Neural cell (in vitro differentiated cells): ENCODE measurements at regions not wholly inside any gene's neighbourhood (a gene's known extent, or its start where the extent isn't known, plus 50 kb on each side); places are given as distances from the start of the nearest gene placed in this dataset.

ENCODE experiments used
- H2AFZ ChIP-seq: fragments of 200-600, 300-800 bp; sonication (generic), shearing (Covaris generic); 2 replicates; pipeline ENCODE4 v1.6.0; 2014; ENCODE audit warnings: low read depth, mild to moderate bottlenecking, antibody characterized with exemption, low read length, moderate library complexity
- H3F3A ChIP-seq: fragments of 200-600 bp; shearing (Covaris generic); 2 replicates; pipeline ENCODE4 v1.6.1; 2016; ENCODE audit warnings: mild to moderate bottlenecking, moderate library complexity, mixed read lengths, antibody characterized with exemption, low read length; ENCODE audit not compliant: insufficient read depth, poor library complexity, severe bottlenecking
- H3K27ac ChIP-seq: fragments of 200-600, 300-800 bp; sonication (generic), shearing (Covaris generic); 2 replicates; pipeline ENCODE4 v1.5.1; 2014; ENCODE audit warnings: mild to moderate bottlenecking, low read length, moderate library complexity
- H3K27me3 ChIP-seq: fragments of 300-800, 200-600 bp; sonication (generic), shearing (Covaris generic); 2 replicates; pipeline ENCODE4 v1.6.0; 2014; ENCODE audit warnings: mild to moderate bottlenecking, low read depth, low read length, moderate library complexity; ENCODE audit not compliant: insufficient read depth
- H3K36me3 ChIP-seq: fragments of 300-800, 200-600 bp; sonication (generic), shearing (Covaris generic); 2 replicates; pipeline ENCODE4 v1.5.1; 2014; ENCODE audit warnings: mild to moderate bottlenecking, antibody characterized with exemption, low read length, moderate library complexity; ENCODE audit not compliant: insufficient read depth
- H3K4me2 ChIP-seq: fragments of 300-800, 200-600 bp; sonication (generic), shearing (Covaris generic); 2 replicates; pipeline ENCODE4 v1.6.0; 2014; ENCODE audit warnings: mild to moderate bottlenecking, low read length
- H3K4me3 ChIP-seq: fragments of 300-800, 200-600 bp; sonication (generic), shearing (Covaris generic); 2 replicates; pipeline ENCODE4 v1.5.1; 2014; ENCODE audit warnings: mild to moderate bottlenecking, low read length, moderate library complexity
- H3K79me2 ChIP-seq: fragments of 200-600 bp; shearing (Covaris generic); replicated peaks from 2 replicates; pipeline ENCODE4 v1.6.0; 2014; ENCODE audit warnings: mild to moderate bottlenecking, low read length, moderate library complexity; ENCODE audit not compliant: insufficient read depth
- H3K9ac ChIP-seq: fragments of 300-800, 200-600 bp; sonication (generic), shearing (Covaris generic); 2 replicates; pipeline ENCODE4 v1.6.1; 2016; ENCODE audit warnings: mild to moderate bottlenecking, low read length, mixed read lengths
- H3K9me2 ChIP-seq: fragments of 200-600 bp; shearing (Covaris generic); 2 replicates; pipeline ENCODE4 v1.6.1; 2016; ENCODE audit warnings: mild to moderate bottlenecking, low read length, mixed read lengths; ENCODE audit not compliant: insufficient read depth
- H3K9me3 ChIP-seq: fragments of 200-600, 300-800 bp; sonication (generic), shearing (Covaris generic); 2 replicates; pipeline ENCODE4 v1.6.1; 2016; ENCODE audit warnings: mild to moderate bottlenecking, mixed run types, low read length, moderate library complexity, mixed read lengths
- H4K20me1 ChIP-seq: fragments of 200-600 bp; shearing (Covaris generic); 2 replicates; pipeline ENCODE4 v1.6.1; 2016; ENCODE audit warnings: mild to moderate bottlenecking, mixed run types; ENCODE audit not compliant: insufficient read depth
- EP300 ChIP-seq: fragments of 450-650 bp; conservative IDR thresholded peaks from 2 replicates; pipeline ENCODE4 v1.6.1; 2014; ENCODE audit warnings: antibody characterized with exemption, mild to moderate bottlenecking, moderate library complexity; ENCODE audit not compliant: poor library complexity, severe bottlenecking
- EZH2 ChIP-seq: fragments of 200-600, 300-800 bp; shearing (Covaris generic), sonication (generic); IDR thresholded peaks from 2 replicates; pipeline ENCODE4 v1.6.1; 2014; ENCODE audit warnings: antibody characterized with exemption, low read length, borderline replicate concordance, mild to moderate bottlenecking; ENCODE audit not compliant: insufficient read depth, poor library complexity, severe bottlenecking
- MXI1 ChIP-seq: fragments of 450-650 bp; conservative IDR thresholded peaks from 2 replicates; pipeline ENCODE4 v1.6.1; 2014; ENCODE audit warnings: antibody characterized with exemption, mild to moderate bottlenecking; ENCODE audit not compliant: poor library complexity, severe bottlenecking
- POLR2AphosphoS5 ChIP-seq: IDR thresholded peaks from 2 replicates; pipeline ENCODE4 v1.6.1; 2012
- RAD21 ChIP-seq: fragments of 450-650 bp; conservative IDR thresholded peaks from 2 replicates; pipeline ENCODE4 v1.6.1; 2014; ENCODE audit warnings: antibody characterized with exemption, mild to moderate bottlenecking, moderate library complexity
- SMC3 ChIP-seq: fragments of 450-650 bp; conservative IDR thresholded peaks from 2 replicates; pipeline ENCODE4 v1.6.1; 2014; ENCODE audit warnings: antibody characterized with exemption, mild to moderate bottlenecking, moderate library complexity; ENCODE audit not compliant: poor library complexity
- TAF1 ChIP-seq: IDR thresholded peaks from 2 replicates; pipeline ENCODE4 v1.6.1; 2012; ENCODE audit warnings: low read depth
- TF ChIP-seq, protein P1 (sequence below): fragments of 450-650 bp; IDR thresholded peaks from 2 replicates; pipeline ENCODE4 v1.5.1; 2014; ENCODE audit warnings: antibody characterized with exemption, mild to moderate bottlenecking, moderate library complexity; ENCODE audit not compliant: poor library complexity, severe bottlenecking
- TF ChIP-seq, protein P2 (sequence below): IDR thresholded peaks from 2 replicates; pipeline ENCODE4 v1.6.1; 2012; ENCODE audit warnings: borderline replicate concordance

DNA sequence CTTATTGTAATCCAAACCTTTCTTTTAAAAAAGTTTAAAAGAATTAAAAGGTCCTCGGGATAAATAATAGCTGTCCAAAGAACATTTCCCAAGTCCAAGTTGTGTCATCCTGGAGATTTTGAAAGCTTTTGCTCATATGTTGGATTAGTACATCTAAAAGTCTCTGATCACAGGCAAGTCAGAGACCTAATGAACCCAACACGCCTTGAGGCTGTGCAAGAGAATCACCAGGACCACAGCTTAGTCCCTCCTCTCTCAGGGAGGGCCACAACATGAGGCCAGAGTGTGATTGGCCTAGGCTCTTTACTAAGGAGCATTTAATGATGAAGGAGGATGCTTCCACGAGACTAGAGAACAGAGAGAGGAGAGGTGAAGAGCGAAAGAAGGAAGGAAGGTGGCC lies 98.7 kb upstream of the OR5AK2 start:
- no peaks in the 10 kb centered on the region for H3F3A ChIP-seq
- no peaks in the 10 kb centered on the region for H3K9me2 ChIP-seq
- no peak overlapping the region for H2AFZ ChIP-seq
- no peak overlapping the region for H3K4me3 ChIP-seq
- no peak overlapping the region for H3K27ac ChIP-seq
- H3K36me3 ChIP-seq = no peaks in the 10 kb centered on the region
- no peak for TF ChIP-seq TAF1
- TF ChIP-seq EP300 = no peak
- TF ChIP-seq, protein P1, sequence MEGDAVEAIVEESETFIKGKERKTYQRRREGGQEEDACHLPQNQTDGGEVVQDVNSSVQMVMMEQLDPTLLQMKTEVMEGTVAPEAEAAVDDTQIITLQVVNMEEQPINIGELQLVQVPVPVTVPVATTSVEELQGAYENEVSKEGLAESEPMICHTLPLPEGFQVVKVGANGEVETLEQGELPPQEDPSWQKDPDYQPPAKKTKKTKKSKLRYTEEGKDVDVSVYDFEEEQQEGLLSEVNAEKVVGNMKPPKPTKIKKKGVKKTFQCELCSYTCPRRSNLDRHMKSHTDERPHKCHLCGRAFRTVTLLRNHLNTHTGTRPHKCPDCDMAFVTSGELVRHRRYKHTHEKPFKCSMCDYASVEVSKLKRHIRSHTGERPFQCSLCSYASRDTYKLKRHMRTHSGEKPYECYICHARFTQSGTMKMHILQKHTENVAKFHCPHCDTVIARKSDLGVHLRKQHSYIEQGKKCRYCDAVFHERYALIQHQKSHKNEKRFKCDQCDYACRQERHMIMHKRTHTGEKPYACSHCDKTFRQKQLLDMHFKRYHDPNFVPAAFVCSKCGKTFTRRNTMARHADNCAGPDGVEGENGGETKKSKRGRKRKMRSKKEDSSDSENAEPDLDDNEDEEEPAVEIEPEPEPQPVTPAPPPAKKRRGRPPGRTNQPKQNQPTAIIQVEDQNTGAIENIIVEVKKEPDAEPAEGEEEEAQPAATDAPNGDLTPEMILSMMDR = no peak
- TF ChIP-seq, protein P2, sequence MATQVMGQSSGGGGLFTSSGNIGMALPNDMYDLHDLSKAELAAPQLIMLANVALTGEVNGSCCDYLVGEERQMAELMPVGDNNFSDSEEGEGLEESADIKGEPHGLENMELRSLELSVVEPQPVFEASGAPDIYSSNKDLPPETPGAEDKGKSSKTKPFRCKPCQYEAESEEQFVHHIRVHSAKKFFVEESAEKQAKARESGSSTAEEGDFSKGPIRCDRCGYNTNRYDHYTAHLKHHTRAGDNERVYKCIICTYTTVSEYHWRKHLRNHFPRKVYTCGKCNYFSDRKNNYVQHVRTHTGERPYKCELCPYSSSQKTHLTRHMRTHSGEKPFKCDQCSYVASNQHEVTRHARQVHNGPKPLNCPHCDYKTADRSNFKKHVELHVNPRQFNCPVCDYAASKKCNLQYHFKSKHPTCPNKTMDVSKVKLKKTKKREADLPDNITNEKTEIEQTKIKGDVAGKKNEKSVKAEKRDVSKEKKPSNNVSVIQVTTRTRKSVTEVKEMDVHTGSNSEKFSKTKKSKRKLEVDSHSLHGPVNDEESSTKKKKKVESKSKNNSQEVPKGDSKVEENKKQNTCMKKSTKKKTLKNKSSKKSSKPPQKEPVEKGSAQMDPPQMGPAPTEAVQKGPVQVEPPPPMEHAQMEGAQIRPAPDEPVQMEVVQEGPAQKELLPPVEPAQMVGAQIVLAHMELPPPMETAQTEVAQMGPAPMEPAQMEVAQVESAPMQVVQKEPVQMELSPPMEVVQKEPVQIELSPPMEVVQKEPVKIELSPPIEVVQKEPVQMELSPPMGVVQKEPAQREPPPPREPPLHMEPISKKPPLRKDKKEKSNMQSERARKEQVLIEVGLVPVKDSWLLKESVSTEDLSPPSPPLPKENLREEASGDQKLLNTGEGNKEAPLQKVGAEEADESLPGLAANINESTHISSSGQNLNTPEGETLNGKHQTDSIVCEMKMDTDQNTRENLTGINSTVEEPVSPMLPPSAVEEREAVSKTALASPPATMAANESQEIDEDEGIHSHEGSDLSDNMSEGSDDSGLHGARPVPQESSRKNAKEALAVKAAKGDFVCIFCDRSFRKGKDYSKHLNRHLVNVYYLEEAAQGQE = no peak
- no peak for TF ChIP-seq RAD21
- no peak for TF ChIP-seq MXI1
- no peak for TF ChIP-seq POLR2AphosphoS5
- TF ChIP-seq EZH2 = no peak
- TF ChIP-seq SMC3 = no peak
- no peaks in the 10 kb centered on the region for H3K9me3 ChIP-seq
- no peaks in the 10 kb centered on the region for H3K79me2 ChIP-seq
- no peak overlapping the region for H3K9ac ChIP-seq
- H3K4me2 ChIP-seq = no peak overlapping the region
- no peaks in the 10 kb centered on the region for H4K20me1 ChIP-seq
- no peaks in the 10 kb centered on the region for H3K27me3 ChIP-seq

DNA sequence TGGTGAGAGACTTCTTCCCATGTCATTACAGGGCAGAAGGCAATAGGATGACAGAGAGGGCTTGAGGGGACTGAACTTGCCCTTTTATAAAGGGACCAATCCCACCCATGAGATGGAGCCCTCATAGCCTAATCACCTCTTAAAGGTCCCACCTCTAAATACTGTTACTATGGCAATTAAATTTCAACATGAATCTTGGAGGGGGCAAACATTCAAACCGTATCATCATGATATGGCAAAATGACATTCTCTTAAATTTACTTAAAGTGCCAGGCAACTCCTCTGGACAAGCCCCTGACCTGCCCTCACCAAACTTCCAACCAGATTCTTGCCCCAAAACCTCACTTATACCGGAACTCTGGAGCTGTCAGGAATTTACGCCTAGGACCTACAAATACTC lies 100.8 kb upstream of the OR5AK2 start:
- no peak for TF ChIP-seq RAD21
- no peak for TF ChIP-seq EP300
- TF ChIP-seq, protein P1 = no peak
- TF ChIP-seq SMC3 = no peak
- no peak for TF ChIP-seq POLR2AphosphoS5
- TF ChIP-seq TAF1 = no peak
- TF ChIP-seq, protein P2 = no peak
- TF ChIP-seq EZH2 = no peak
- TF ChIP-seq MXI1 = no peak
- Histone ChIP-seq H3K4me2 (no peak overlapping the region), H3K27ac (no peak overlapping the region), H2AFZ (no peak overlapping the region), H3F3A (no peaks in the 10 kb centered on the region), H3K79me2 (no peaks in the 10 kb centered on the region), H3K9ac (no peak overlapping the region), H3K27me3 (no peaks in the 10 kb centered on the region), H3K9me2 (no peaks in the 10 kb centered on the region), H3K4me3 (no peak overlapping the region), H3K36me3 (no peaks in the 10 kb centered on the region), H3K9me3 (no peaks in the 10 kb centered on the region), H4K20me1 (no peaks in the 10 kb centered on the region)
